H7 (cell line): ENCODE measurements at regions not wholly inside any gene's neighbourhood (a gene's known extent, or its start where the extent isn't known, plus 50 kb on each side); places are given as distances from the start of the nearest gene placed in this dataset.

Source experiments
- DNase-seq: peaks from one replicate; pipeline ENCODE4 v3.0.0; 2012
- H3K27me3 ChIP-seq: 2 replicates; pipeline ENCODE4 v1.6.0; 2011; ENCODE audit warnings: mild to moderate bottlenecking, low read length; ENCODE audit not compliant: control insufficient read depth, insufficient read depth
- H3K36me3 ChIP-seq: replicated peaks from 2 replicates; pipeline ENCODE4 v1.5.1; 2011; ENCODE audit warnings: low read length; ENCODE audit not compliant: control insufficient read depth, insufficient read depth
- H3K4me3 ChIP-seq: 2 replicates; pipeline ENCODE4 v1.5.1; 2011; ENCODE audit warnings: low read depth, mild to moderate bottlenecking, control low read depth, low read length, moderate library complexity; ENCODE audit not compliant: insufficient read depth

- no peak for DNase-seq
- Histone ChIP-seq H3K36me3 (no peaks in the 10 kb centered on the region), H3K27me3 (no peaks in the 10 kb centered on the region), H3K4me3 (no peak overlapping the region)
These were observed 1388.5 kb downstream of the ADGRL3 start for GRCh38 chr4:62588671-62589070.

DNA sequence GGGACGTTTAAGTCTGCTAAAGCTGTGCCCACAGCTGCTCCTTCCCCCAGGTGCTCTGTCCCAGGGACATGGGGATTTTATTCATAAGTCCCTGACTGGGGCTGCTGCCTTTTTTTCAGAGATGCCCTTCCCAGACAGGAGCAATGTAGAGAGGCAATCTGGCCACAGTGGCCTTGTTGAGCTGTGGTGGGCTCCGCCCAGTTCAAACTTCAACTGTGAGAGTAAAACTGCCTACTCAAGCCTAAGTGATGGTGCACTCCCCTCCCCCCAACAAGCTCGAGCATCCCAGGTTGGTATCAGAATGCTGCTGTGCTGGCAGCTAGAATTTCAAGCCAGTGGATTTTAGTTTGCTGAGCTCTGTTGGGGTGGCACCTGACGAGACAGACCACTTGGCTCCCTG, 1371.4 kb downstream of the ADGRL3 start:
- Histone ChIP-seq H3K4me3 (no peak overlapping the region), H3K36me3 (no peaks in the 10 kb centered on the region), H3K27me3 (no peaks in the 10 kb centered on the region)
- no peak for DNase-seq

DNA sequence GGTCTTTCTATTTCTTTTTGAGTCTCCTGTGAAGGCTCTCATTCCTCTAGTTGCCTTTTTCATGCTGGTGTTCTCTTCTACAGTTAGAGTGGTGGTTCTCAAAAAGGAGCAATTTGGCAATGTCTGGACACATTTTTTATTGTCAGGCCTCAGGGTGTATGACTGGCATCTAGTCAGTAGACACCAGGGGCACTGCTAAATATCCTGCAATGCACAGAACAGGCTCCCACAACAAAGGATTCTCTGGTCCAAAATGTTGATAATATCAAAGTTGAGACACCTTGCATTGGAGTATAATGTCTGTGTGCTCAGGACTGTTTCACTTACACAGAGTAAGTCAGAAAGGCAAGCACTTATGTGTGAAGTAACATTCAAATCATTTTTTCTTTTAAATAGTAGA, 1360.7 kb downstream of the ADGRL3 start:
- no peak overlapping the region for H3K4me3 ChIP-seq
- DNase-seq, result no peak
- no peaks in the 10 kb centered on the region for H3K27me3 ChIP-seq

GRCh38 chr4:62550121-62550520, 1350.0 kb downstream of the ADGRL3 start:
- H3K36me3 ChIP-seq, result no peaks in the 10 kb centered on the region
- H3K27me3 ChIP-seq, result no peaks in the 10 kb centered on the region
- DNase-seq, result no peak
- H3K4me3 ChIP-seq, result no peak overlapping the region

More for the DNA sequence above, 1360.7 kb downstream of the ADGRL3 start:
- no peaks in the 10 kb centered on the region for H3K36me3 ChIP-seq

GRCh38 chr4:62549601-62550000, 1349.5 kb downstream of the ADGRL3 start:
- DNase-seq, result no peak

DNA sequence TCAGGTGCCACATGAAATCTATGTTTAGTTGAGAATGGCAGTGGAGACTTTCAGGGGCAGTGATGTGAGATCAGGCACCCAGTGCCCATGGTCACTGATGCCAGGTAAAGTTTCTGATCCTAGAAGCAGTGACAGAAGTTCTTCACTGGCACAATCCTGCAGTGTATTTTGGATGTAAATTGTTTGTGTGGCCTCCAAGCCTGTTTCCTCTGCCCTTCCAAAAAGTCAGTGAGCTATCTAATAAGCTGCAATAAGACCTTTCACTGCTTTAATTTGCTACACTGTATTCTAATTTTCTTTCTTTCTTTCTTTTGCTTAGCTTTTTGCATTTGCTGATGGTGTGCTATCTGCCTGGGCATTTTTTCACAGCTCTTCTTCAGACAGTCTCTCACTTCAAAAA, 1348.6 kb downstream of the ADGRL3 start:
- DNase-seq, result no peak
- Histone ChIP-seq H3K4me3 (no peak overlapping the region), H3K36me3 (no peaks in the 10 kb centered on the region), H3K27me3 (no peaks in the 10 kb centered on the region)

More at GRCh38 chr4:62549601-62550000, 1349.5 kb downstream of the ADGRL3 start:
- H3K36me3 ChIP-seq, result no peaks in the 10 kb centered on the region
- H3K27me3 ChIP-seq, result no peaks in the 10 kb centered on the region
- no peak overlapping the region for H3K4me3 ChIP-seq

DNA sequence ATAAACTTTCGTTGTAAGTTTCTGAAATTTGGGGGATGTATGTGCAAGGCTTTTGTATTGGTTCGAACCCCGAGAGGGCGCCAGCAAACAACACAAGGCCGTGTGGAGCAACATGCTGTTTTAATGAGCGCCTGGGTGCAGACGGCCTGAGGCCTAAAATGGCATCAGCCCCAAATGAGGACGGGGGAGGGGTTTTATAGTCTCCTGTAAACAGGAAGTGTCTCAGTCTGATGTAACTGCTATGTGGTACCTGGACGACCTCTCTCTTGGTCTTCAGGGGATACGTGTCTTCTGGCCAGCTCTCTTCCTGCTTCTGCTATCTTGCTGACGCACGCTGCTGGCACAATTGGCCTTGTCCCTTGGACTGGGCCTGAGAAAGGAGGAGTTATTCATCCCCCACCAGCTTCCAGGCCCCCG, 1348.0 kb downstream of the ADGRL3 start:
- H3K36me3 ChIP-seq, result no peaks in the 10 kb centered on the region

GRCh38 chr4:62544428-62544827, 1344.3 kb downstream of the ADGRL3 start:
- DNase-seq, result no peak
- no peak overlapping the region for H3K4me3 ChIP-seq
- no peaks in the 10 kb centered on the region for H3K36me3 ChIP-seq
- H3K27me3 ChIP-seq, result no peaks in the 10 kb centered on the region

More for the DNA sequence above, 1348.0 kb downstream of the ADGRL3 start:
- DNase-seq, result no peak
- no peak overlapping the region for H3K4me3 ChIP-seq
- H3K27me3 ChIP-seq, result no peaks in the 10 kb centered on the region

DNA sequence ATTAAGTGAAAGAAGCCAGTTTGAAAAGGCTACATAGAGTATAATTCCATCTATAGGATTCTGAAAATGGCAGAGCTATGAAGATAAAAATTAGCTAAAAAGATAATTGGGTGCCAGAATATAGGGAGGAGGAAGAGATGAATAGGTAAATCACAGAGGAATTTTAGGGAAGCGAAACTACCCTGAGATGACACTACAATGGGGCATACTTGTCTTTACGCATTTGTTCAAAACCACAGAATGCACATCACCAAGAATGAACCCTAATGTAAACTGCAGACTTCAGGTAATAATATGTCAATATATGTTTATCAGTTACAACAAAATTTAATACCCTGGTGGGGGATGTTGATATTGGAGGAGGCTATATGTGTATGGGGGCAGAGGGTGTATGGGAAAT, 1342.9 kb downstream of the ADGRL3 start:
- no peaks in the 10 kb centered on the region for H3K27me3 ChIP-seq
- H3K36me3 ChIP-seq, result no peaks in the 10 kb centered on the region
- H3K4me3 ChIP-seq, result no peak overlapping the region
- DNase-seq, result no peak

- H3K4me3 ChIP-seq, result no peak overlapping the region
- no peak for DNase-seq
- H3K36me3 ChIP-seq, result no peaks in the 10 kb centered on the region
- no peaks in the 10 kb centered on the region for H3K27me3 ChIP-seq
These were observed 1333.4 kb downstream of the ADGRL3 start for GRCh38 chr4:62533573-62533972.

DNA sequence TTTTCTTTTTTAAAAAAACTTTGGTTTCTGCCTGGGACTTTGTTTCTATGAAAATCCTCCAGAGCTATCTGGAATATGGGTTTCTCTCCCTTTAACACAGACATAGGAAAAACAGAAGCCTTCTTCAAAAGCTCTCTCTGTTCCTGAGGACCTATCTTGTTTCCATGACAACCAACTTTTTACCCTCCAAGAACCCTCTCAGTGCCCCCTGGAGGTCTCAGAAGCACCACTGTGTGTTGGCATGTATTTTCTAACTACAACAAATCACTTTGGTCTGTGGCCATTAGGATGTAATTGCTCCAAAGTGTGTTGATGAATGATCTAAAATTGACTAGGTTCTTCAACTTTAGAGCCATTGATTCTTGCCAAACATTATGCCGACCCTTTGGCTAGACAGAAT, 1331.6 kb downstream of the ADGRL3 start:
- H3K36me3 ChIP-seq, result no peaks in the 10 kb centered on the region
- no peak overlapping the region for H3K4me3 ChIP-seq
- no peaks in the 10 kb centered on the region for H3K27me3 ChIP-seq
- peak; percentile 16 for DNase-seq

- Histone ChIP-seq H3K36me3 (no peaks in the 10 kb centered on the region), H3K4me3 (no peak overlapping the region), H3K27me3 (no peaks in the 10 kb centered on the region)
- DNase-seq, result no peak
These were observed 1331.1 kb downstream of the ADGRL3 start for GRCh38 chr4:62531264-62531663.

DNA sequence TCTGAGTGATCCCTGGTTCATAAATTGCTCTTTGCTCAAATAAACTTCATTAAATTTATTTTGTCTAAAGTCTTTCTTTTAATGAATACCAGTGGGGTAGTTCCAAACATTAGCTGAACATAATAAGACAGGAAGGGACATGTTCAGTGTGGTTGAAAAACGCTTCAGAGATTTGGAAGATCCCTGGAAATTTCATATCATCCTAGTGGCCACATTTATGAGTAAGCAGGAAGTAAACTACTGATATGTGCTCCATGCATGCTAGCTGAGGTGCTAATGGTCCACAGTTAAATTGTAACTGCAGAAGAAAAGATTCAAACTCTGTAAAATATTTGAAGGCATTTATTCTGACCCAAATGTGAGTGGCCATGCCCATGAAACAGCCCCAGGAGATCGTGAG, 1328.7 kb downstream of the ADGRL3 start:
- no peak overlapping the region for H3K4me3 ChIP-seq
- no peak for DNase-seq
- no peaks in the 10 kb centered on the region for H3K36me3 ChIP-seq
- no peaks in the 10 kb centered on the region for H3K27me3 ChIP-seq

DNA sequence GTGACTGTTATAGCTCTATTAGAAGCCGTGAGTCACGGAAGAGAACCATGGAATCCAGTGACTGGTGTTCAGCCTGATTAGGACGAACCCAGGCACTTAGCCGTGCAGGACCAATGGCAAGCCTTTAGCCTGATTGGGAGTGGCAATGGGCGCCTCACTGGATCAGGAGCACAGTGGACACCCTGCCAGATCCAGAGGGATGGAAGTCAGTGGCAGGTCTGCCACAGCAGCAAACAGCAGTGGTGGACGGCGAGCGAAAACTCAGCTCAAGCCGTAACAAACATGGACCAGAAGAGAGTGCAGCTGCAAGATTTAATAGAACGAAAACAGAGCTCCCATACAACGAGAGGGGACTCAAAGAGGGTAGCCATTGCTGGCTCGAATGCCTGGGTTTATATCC, 1326.5 kb downstream of the ADGRL3 start:
- no peak overlapping the region for H3K4me3 ChIP-seq
- H3K36me3 ChIP-seq, result no peaks in the 10 kb centered on the region
- DNase-seq, result no peak
- no peaks in the 10 kb centered on the region for H3K27me3 ChIP-seq

DNA sequence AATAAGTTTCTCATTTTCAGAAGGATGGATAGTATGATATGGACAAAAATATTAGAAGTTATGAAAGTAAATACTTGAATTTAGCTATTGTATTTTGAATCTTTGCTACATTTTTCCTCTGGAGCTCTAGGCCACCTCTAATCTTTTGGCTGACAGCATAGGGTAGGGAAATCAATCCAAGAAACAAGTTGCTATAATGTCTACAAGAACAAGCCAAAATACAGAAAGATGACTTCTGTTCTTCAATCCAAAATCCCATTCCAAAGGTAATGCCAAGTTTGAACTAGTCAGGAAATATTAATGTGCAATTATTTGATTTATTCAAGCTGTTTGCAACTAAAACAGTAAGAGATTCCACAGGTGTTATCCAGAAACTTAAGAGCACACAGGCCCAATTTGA, 1323.1 kb downstream of the ADGRL3 start:
- DNase-seq, result no peak
- Histone ChIP-seq H3K4me3 (no peak overlapping the region), H3K27me3 (no peaks in the 10 kb centered on the region), H3K36me3 (no peaks in the 10 kb centered on the region)

DNA sequence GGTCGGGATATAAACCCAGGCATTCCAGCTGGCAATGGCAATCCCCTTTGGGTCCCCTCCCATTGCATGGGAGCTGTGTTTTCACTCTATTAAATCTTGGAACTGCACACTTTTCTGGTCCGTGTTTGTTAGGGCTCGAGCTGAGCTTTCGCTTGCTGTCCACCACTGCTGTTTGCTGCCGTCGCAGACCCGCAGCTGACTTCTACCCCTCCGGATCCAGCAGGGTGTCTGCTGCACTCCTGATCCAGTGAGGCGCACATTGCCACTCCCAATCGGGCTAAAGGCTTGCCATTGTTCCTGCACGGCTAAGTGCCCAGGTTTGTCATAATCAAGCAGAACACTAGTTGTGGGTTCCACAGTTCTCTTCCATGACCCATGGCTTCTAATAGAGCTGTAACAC, 1322.1 kb downstream of the ADGRL3 start:
- Histone ChIP-seq H3K27me3 (no peaks in the 10 kb centered on the region), H3K36me3 (no peaks in the 10 kb centered on the region), H3K4me3 (no peak overlapping the region)
- DNase-seq, result no peak
